ENCODE measurements at regions not wholly inside any gene's neighbourhood (a gene's known extent, or its start where the extent isn't known, plus 50 kb on each side); places are given as distances from the start of the nearest gene placed in this dataset.
"Not testable (repeated sequence)": the region's sequence is repeated elsewhere in the genome, so short reads cannot be mapped to it uniquely, and the experiment has no call there.

- not testable (repeated sequence) for H3K27me3 Mint-ChIP-seq, H3K4me3 Mint-ChIP-seq, H3K36me3 Mint-ChIP-seq, H3K9me3 Mint-ChIP-seq, H3K4me1 Mint-ChIP-seq, H3K27ac Mint-ChIP-seq, ATAC-seq
These were observed 180.9 kb downstream of the CEP170 start for GRCh38 chr1:243074224-243074623.

GRCh38 chr1:243067056-243067455, 188.0 kb downstream of the CEP170 start:
- H3K4me1 Mint-ChIP-seq, H3K27me3 Mint-ChIP-seq, H3K36me3 Mint-ChIP-seq, H3K27ac Mint-ChIP-seq, H3K9me3 Mint-ChIP-seq, ATAC-seq, H3K4me3 Mint-ChIP-seq: not testable (repeated sequence)

- not testable (repeated sequence) for H3K4me1 Mint-ChIP-seq, H3K27me3 Mint-ChIP-seq, H3K9me3 Mint-ChIP-seq, H3K36me3 Mint-ChIP-seq, H3K27ac Mint-ChIP-seq, H3K4me3 Mint-ChIP-seq, ATAC-seq
These were observed 193.1 kb downstream of the CEP170 start for GRCh38 chr1:243061965-243062364.

- ATAC-seq, H3K27ac Mint-ChIP-seq, H3K36me3 Mint-ChIP-seq, H3K4me3 Mint-ChIP-seq, H3K4me1 Mint-ChIP-seq, H3K9me3 Mint-ChIP-seq, H3K27me3 Mint-ChIP-seq: not testable (repeated sequence)
These were observed 199.6 kb downstream of the CEP170 start for GRCh38 chr1:243055510-243055909.

- ATAC-seq, H3K27me3 Mint-ChIP-seq, H3K9me3 Mint-ChIP-seq, H3K36me3 Mint-ChIP-seq, H3K4me3 Mint-ChIP-seq, H3K27ac Mint-ChIP-seq, H3K4me1 Mint-ChIP-seq: not testable (repeated sequence)
These were observed 200.0 kb downstream of the CEP170 start for GRCh38 chr1:243055091-243055490.

- H3K36me3 Mint-ChIP-seq, H3K27me3 Mint-ChIP-seq, ATAC-seq, H3K4me1 Mint-ChIP-seq, H3K9me3 Mint-ChIP-seq, H3K27ac Mint-ChIP-seq, H3K4me3 Mint-ChIP-seq: not testable (repeated sequence)
These were observed 200.4 kb downstream of the CEP170 start for GRCh38 chr1:243054681-243055080.

- not testable (repeated sequence) for H3K4me1 Mint-ChIP-seq, H3K27me3 Mint-ChIP-seq, H3K9me3 Mint-ChIP-seq, H3K27ac Mint-ChIP-seq, ATAC-seq, H3K4me3 Mint-ChIP-seq, H3K36me3 Mint-ChIP-seq
These were observed 202.0 kb downstream of the CEP170 start for GRCh38 chr1:243053048-243053447.

- H3K27me3 Mint-ChIP-seq, ATAC-seq, H3K27ac Mint-ChIP-seq, H3K36me3 Mint-ChIP-seq, H3K9me3 Mint-ChIP-seq, H3K4me1 Mint-ChIP-seq, H3K4me3 Mint-ChIP-seq: not testable (repeated sequence)
These were observed 204.5 kb downstream of the CEP170 start for GRCh38 chr1:243050613-243051012.

- not testable (repeated sequence) for H3K27me3 Mint-ChIP-seq, H3K4me1 Mint-ChIP-seq, H3K36me3 Mint-ChIP-seq, H3K4me3 Mint-ChIP-seq, ATAC-seq, H3K9me3 Mint-ChIP-seq, H3K27ac Mint-ChIP-seq
These were observed 205.4 kb downstream of the CEP170 start for GRCh38 chr1:243049716-243050115.

- H3K36me3 Mint-ChIP-seq, H3K4me3 Mint-ChIP-seq, H3K4me1 Mint-ChIP-seq, H3K27me3 Mint-ChIP-seq, H3K9me3 Mint-ChIP-seq, ATAC-seq, H3K27ac Mint-ChIP-seq: not testable (repeated sequence)
These were observed 233.7 kb downstream of the CEP170 start for GRCh38 chr1:243021365-243021764.

- not testable (repeated sequence) for ATAC-seq, H3K4me3 Mint-ChIP-seq, H3K36me3 Mint-ChIP-seq, H3K9me3 Mint-ChIP-seq, H3K4me1 Mint-ChIP-seq, H3K27ac Mint-ChIP-seq, H3K27me3 Mint-ChIP-seq
These were observed 235.9 kb downstream of the CEP170 start for GRCh38 chr1:243019030-243019635.

- ATAC-seq, H3K27ac Mint-ChIP-seq, H3K4me3 Mint-ChIP-seq, H3K4me1 Mint-ChIP-seq, H3K9me3 Mint-ChIP-seq, H3K36me3 Mint-ChIP-seq, H3K27me3 Mint-ChIP-seq: not testable (repeated sequence)
These were observed 244.4 kb downstream of the CEP170 start for GRCh38 chr1:243010719-243011118.

- H3K27me3 Mint-ChIP-seq, H3K9me3 Mint-ChIP-seq, H3K36me3 Mint-ChIP-seq, H3K4me3 Mint-ChIP-seq, H3K4me1 Mint-ChIP-seq, ATAC-seq, H3K27ac Mint-ChIP-seq: not testable (repeated sequence)
These were observed 254.1 kb downstream of the CEP170 start for GRCh38 chr1:243001003-243001402.

GRCh38 chr1:242992776-242993175, 262.3 kb downstream of the CEP170 start:
- H3K4me3 Mint-ChIP-seq, H3K9me3 Mint-ChIP-seq, H3K4me1 Mint-ChIP-seq, H3K27me3 Mint-ChIP-seq, H3K27ac Mint-ChIP-seq, H3K36me3 Mint-ChIP-seq, ATAC-seq: not testable (repeated sequence)

- H3K4me1 Mint-ChIP-seq, H3K27ac Mint-ChIP-seq: not testable (repeated sequence)
These were observed 270.0 kb downstream of the CEP170 start for GRCh38 chr1:242985096-242985495.

GRCh38 chr1:242973341-242973740, 281.7 kb downstream of the CEP170 start:
- H3K4me3 Mint-ChIP-seq, ATAC-seq, H3K27ac Mint-ChIP-seq, H3K36me3 Mint-ChIP-seq, H3K4me1 Mint-ChIP-seq, H3K27me3 Mint-ChIP-seq, H3K9me3 Mint-ChIP-seq: not testable (repeated sequence)

More at GRCh38 chr1:242985096-242985495, 270.0 kb downstream of the CEP170 start:
- not testable (repeated sequence) for H3K27me3 Mint-ChIP-seq, H3K9me3 Mint-ChIP-seq, ATAC-seq, H3K36me3 Mint-ChIP-seq, H3K4me3 Mint-ChIP-seq

- H3K4me1 Mint-ChIP-seq, result no peaks in the 10 kb centered on the region
- H3K27me3 Mint-ChIP-seq, result peaks cover 8% of the 10 kb centered on the region
- H3K27ac Mint-ChIP-seq, result no peak overlapping the region
- H3K9me3 Mint-ChIP-seq, result peaks cover 11% of the 10 kb centered on the region
- no peak overlapping the region for H3K4me3 Mint-ChIP-seq
- ATAC-seq, result no peak
- H3K36me3 Mint-ChIP-seq, result no peaks in the 10 kb centered on the region
These were observed 288.2 kb downstream of the CEP170 start for GRCh38 chr1:242966892-242967291.
